ENCODE measurements at regions not wholly inside any gene's neighbourhood (a gene's known extent, or its start where the extent isn't known, plus 50 kb on each side); places are given as distances from the start of the nearest gene placed in this dataset.
A peak's percentile ranks its signal among the peaks of the same experiment; 100 is the strongest.
"Not testable (repeated sequence)": the region's sequence is repeated elsewhere in the genome, so short reads cannot be mapped to it uniquely, and the experiment has no call there.

GRCh38 chr11:112518371-112518770, 257.7 kb upstream of the PLET1 start:
- no peak for DNase-seq

GRCh38 chr11:112519751-112520150, 259.1 kb upstream of the PLET1 start:
- DNase-seq: no peak

- DNase-seq: no peak
Measured at GRCh38 chr11:112520354-112520753, 259.7 kb upstream of the PLET1 start.

GRCh38 chr11:112522536-112522935, 261.9 kb upstream of the PLET1 start:
- no peak for DNase-seq

GRCh38 chr11:112523031-112523430, 262.4 kb upstream of the PLET1 start:
- no peak for DNase-seq

GRCh38 chr11:112523477-112523876, 262.8 kb upstream of the PLET1 start:
- peak; percentile 52 for DNase-seq

GRCh38 chr11:112523951-112524350, 263.3 kb upstream of the PLET1 start:
- no peak for DNase-seq

- DNase-seq: no peak
Measured at GRCh38 chr11:112524798-112525197, 264.1 kb upstream of the PLET1 start.

- DNase-seq: no peak
Measured at GRCh38 chr11:112525270-112525669, 264.6 kb upstream of the PLET1 start.

GRCh38 chr11:112525844-112526590, 265.4 kb upstream of the PLET1 start:
- DNase-seq: no peak

- no peak for DNase-seq
Measured at GRCh38 chr11:112526699-112527416, 266.2 kb upstream of the PLET1 start.

GRCh38 chr11:112529071-112529470, 268.4 kb upstream of the PLET1 start:
- no peak for DNase-seq

- DNase-seq: no peak
Measured at GRCh38 chr11:112532506-112532905, 271.8 kb upstream of the PLET1 start.

- no peak for DNase-seq
Measured at GRCh38 chr11:112533682-112534081, 273.0 kb upstream of the PLET1 start.

- no peak for DNase-seq
Measured at GRCh38 chr11:112534208-112534607, 273.5 kb upstream of the PLET1 start.

- DNase-seq: no peak
Measured at GRCh38 chr11:112537026-112537425, 276.4 kb upstream of the PLET1 start.

- no peak for DNase-seq
Measured at GRCh38 chr11:112537846-112538330, 277.2 kb upstream of the PLET1 start.

GRCh38 chr11:112538534-112539280, 278.0 kb upstream of the PLET1 start:
- peak; percentile 33 for DNase-seq

- DNase-seq: not testable (repeated sequence)
Measured at GRCh38 chr11:112539281-112539555, 278.6 kb upstream of the PLET1 start.

- DNase-seq: no peak
Measured at GRCh38 chr11:112539741-112540140, 279.1 kb upstream of the PLET1 start.

- no peak for DNase-seq
Measured at GRCh38 chr11:112540261-112540660, 279.6 kb upstream of the PLET1 start.

GRCh38 chr11:112541140-112542046, 280.7 kb upstream of the PLET1 start:
- DNase-seq: no peak

GRCh38 chr11:112542479-112542878, 281.8 kb upstream of the PLET1 start:
- no peak for DNase-seq

Measured in right hindlimb (tissue), 1 donor.